Choroid plexus epithelial cell (primary cell): ENCODE measurements at regions not wholly inside any gene's neighbourhood (a gene's known extent, or its start where the extent isn't known, plus 50 kb on each side); places are given as distances from the start of the nearest gene placed in this dataset.
"Not testable (repeated sequence)": the region's sequence is repeated elsewhere in the genome, so short reads cannot be mapped to it uniquely, and the experiment has no call there.

Experiments used
- DNase-seq: peaks from one replicate; pipeline ENCODE4 v3.0.0-alpha.2; 2010; ENCODE audit warnings: low read depth
- H3K4me3 ChIP-seq: 2 replicates; pipeline ENCODE4 v1.5.1; 2011; ENCODE audit warnings: low read depth, mild to moderate bottlenecking, control low read depth, low read length, moderate library complexity
- TF ChIP-seq, protein P1 (sequence below): conservative IDR thresholded peaks from 2 replicates; pipeline ENCODE4 v1.5.1; 2011; ENCODE audit warnings: low read depth, mild to moderate bottlenecking, control low read depth, inconsistent platforms, low read length, moderate library complexity

DNA sequence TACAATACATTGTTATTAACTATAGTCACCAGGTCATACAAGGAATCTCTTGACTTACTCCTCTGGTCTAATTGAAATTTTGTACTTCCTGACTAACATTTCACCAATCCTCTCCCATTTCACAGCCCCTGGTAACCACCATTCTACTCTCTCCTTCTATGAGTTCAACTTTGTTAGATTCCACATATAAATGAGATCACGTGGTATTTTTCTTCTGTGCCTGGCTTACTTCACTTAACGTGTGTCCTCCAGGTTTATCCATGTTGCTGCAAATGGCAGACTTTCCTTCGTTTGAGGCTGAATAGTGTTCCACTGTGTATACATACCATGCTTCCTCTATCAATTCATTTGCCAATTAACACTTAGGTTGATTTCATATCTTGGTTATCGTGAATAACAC, 128.5 kb downstream of the CHD9NB start:
- no peak for DNase-seq
- TF ChIP-seq, protein P1, sequence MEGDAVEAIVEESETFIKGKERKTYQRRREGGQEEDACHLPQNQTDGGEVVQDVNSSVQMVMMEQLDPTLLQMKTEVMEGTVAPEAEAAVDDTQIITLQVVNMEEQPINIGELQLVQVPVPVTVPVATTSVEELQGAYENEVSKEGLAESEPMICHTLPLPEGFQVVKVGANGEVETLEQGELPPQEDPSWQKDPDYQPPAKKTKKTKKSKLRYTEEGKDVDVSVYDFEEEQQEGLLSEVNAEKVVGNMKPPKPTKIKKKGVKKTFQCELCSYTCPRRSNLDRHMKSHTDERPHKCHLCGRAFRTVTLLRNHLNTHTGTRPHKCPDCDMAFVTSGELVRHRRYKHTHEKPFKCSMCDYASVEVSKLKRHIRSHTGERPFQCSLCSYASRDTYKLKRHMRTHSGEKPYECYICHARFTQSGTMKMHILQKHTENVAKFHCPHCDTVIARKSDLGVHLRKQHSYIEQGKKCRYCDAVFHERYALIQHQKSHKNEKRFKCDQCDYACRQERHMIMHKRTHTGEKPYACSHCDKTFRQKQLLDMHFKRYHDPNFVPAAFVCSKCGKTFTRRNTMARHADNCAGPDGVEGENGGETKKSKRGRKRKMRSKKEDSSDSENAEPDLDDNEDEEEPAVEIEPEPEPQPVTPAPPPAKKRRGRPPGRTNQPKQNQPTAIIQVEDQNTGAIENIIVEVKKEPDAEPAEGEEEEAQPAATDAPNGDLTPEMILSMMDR: no peak
- no peak overlapping the region for H3K4me3 ChIP-seq

DNA sequence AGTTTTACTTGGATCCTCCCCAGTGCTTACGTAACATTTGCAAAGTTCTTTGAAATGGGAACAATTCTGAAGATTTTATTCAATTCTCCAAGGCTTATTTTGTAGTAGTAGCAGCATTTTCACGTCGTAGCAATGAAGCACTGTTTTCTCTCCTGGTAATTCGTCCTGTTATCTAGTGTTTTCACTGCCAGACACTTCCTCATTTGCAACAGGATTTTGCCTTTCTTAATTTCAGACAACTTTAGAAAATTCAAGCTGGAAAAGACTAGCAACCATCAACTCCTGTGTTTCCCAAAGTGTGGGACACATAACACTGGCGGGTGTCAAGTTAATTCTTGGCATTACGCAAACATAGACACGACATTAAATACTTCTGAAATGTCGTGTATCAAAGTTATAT, 131.6 kb downstream of the CHD9NB start:
- DNase-seq: no peak
- H3K4me3 ChIP-seq: no peak overlapping the region
- TF ChIP-seq, protein P1: no peak

DNA sequence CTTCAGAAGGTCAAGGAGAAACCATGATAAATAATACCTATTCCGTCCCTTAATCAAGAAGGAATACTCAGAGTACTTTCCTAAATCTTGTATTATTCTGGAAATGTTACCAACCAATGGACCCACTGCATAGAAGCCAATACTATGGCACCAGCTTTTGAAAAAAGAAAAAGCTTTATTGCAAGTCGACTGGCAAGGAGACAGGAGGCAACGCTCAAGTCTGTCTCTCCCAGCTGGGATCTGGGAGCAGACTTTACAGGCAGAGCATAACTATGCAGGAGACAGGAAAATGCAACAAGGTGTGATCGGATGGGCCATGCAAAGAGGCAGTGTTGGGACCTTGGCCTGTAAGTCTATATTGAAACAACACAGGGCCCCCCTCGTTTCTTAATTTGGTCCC, 132.4 kb downstream of the CHD9NB start:
- no peak for DNase-seq
- TF ChIP-seq, protein P1: no peak
- no peak overlapping the region for H3K4me3 ChIP-seq

DNA sequence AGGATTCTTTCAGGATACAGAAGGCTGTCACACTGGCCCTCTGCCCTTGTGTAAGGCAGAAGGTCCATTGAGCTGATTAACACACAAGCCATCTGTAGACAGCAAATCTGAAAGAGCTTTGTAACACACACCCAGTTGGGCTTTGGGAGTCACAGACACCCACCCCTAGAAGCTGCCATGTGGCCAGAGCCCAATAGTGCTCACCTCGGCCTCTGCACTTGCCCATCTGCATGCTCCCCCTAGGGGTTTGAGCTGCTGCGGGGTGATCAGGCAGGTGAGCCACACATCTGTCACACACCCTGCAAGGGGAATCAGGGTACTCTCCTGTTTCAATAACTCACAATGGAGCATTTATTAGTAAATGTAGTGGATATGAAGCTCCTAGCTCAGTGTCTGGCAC, 138.3 kb downstream of the CHD9NB start:
- H3K4me3 ChIP-seq: no peak overlapping the region
- TF ChIP-seq, protein P1: no peak
- DNase-seq: no peak

DNA sequence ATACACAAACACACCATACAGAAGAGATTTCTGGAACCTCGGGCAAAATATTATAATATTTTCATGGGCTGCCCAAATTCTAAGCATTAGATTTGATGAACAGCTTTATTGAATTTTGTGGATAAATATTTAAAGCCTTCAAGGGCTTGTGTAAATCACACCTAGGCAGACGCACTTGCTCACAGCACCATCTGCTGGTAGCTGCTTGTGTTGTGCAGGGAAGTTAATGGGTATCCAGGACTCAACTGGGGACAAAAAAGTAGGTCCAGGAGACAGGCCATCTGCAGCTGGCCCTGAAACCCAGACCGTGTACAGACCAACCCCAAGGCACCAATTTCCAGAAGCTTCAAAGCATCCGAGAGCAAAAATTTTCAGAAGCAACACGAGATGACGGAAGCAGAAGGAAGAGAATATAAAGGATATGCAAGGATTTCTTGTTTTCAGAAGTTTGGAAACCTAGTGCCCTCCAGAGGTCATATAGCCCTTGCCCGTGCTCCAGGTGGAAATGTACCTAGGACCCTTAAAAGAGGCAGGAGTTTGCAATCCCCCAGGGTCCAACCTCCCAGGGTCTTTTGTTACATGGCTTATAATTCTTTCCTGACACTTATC, 140.0 kb downstream of the CHD9NB start:
- DNase-seq: peak; percentile 56
- H3K4me3 ChIP-seq: no peak overlapping the region
- TF ChIP-seq, protein P1: peak; percentile 74

DNA sequence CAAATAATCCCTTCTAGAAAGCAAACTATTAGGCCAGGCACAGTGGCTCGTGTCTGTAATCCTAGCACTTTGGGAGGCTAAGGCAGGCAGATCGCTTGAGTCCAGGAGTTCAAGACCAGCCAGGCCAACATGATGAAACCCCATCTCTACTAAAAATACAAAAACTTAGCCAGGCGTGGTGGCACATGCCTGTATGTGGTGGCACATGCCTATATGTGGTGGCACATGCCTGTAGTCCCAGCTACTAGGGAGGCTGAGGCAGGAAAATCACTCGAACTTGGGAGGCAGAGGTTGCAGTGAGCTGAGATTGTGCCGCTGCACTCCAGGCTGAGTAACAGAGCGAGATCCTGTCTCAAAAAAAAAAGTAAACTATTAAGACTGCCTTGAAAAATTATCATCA, 144.6 kb downstream of the CHD9NB start:
- not testable (repeated sequence) for DNase-seq

DNA sequence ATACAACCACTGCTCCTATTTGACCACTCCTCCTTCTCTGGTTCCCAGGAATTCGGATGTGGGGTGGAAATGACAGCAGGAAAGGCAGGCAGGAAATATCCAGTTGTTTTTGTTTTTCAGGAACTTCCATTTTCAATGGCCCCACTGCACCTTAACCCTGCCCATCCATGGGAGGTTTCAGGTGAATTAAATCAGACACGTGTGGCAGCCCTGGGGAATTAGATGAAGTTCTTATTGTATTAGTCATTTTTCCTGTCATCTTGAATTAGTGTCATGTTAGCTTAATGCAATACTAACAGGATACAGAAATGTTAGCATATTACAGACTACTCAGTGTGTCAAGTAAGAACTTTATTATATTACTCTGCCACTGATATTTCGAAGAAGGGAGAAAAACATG, 146.4 kb downstream of the CHD9NB start:
- no peak overlapping the region for H3K4me3 ChIP-seq
- no peak for DNase-seq
- TF ChIP-seq, protein P1: no peak

More for the DNA sequence above, 144.6 kb downstream of the CHD9NB start:
- not testable (repeated sequence) for H3K4me3 ChIP-seq
